Effector memory CD8-positive, alpha-beta T cell (primary cell): ENCODE measurements at regions not wholly inside any gene's neighbourhood (a gene's known extent, or its start where the extent isn't known, plus 50 kb on each side); places are given as distances from the start of the nearest gene placed in this dataset.
A peak's percentile ranks its signal among the peaks of the same experiment; 100 is the strongest.

Experiments
- ATAC-seq: fragments of 150-1000 bp; cut with Tn5 transposase; replicated peaks from 2 replicates; pipeline ENCODE4 v1.10.0; 2021; ENCODE audit warnings: mild to moderate bottlenecking, moderate library complexity
- DNase-seq, 3 experiments: peaks; one replicate each; pipeline ENCODE4 v3.0.0; 2021
- H3K27ac Mint-ChIP-seq, 2 donors: one replicate each; pipeline ENCODE4 v1.8.0; 2022; ENCODE audit warnings: mild to moderate bottlenecking in 2 of 2, mixed read lengths in 2 of 2, moderate library complexity in 2 of 2
- H3K27me3 Mint-ChIP-seq, 2 donors: one replicate each; pipeline ENCODE4 v1.8.0; 2022; ENCODE audit warnings: mixed read lengths in 2 of 2
- H3K36me3 Mint-ChIP-seq: one replicate; pipeline ENCODE4 v1.8.0; 2022; ENCODE audit warnings: mild to moderate bottlenecking, moderate library complexity, mixed read lengths; ENCODE audit not compliant: insufficient read depth
- H3K4me1 Mint-ChIP-seq, 2 donors: one replicate each; pipeline ENCODE4 v1.8.0; 2022; ENCODE audit warnings: low read depth in 2 of 2, mixed read lengths in 2 of 2
- H3K4me3 Mint-ChIP-seq, 2 donors: one replicate each; pipeline ENCODE4 v1.8.0; 2022; ENCODE audit warnings: mild to moderate bottlenecking in 2 of 2, mixed read lengths in 2 of 2, moderate library complexity in 2 of 2
- H3K9me3 Mint-ChIP-seq, 2 donors: one replicate each; pipeline ENCODE4 v1.8.0; 2022; ENCODE audit warnings: mixed read lengths in 2 of 2

- Mint-ChIP-seq H3K4me3 (no peak overlapping the region), H3K4me1 (no peaks in the 10 kb centered on the region), H3K9me3 (peaks cover 0 to 2% of the 10 kb centered on the region in 2 donors), H3K27me3 (no peaks in the 10 kb centered on the region), H3K36me3 (no peaks in the 10 kb centered on the region), H3K27ac (no peak overlapping the region)
- no peak for DNase-seq
- ATAC-seq = no peak
These were observed 746.5 kb upstream of the ADAMTS5 start for GRCh38 chr21:27713154-27714109.

GRCh38 chr21:27704567-27705166 is 737.8 kb upstream of the ADAMTS5 start:
- Mint-ChIP-seq H3K27me3 (no peaks in the 10 kb centered on the region), H3K9me3 (peaks cover 0 to 2% of the 10 kb centered on the region in 2 donors), H3K4me3 (no peak overlapping the region), H3K4me1 (no peaks in the 10 kb centered on the region), H3K36me3 (no peaks in the 10 kb centered on the region), H3K27ac (no peak overlapping the region)
- DNase-seq = no peak
- ATAC-seq = no peak

- H3K4me1 Mint-ChIP-seq = no peaks in the 10 kb centered on the region
- no peaks in the 10 kb centered on the region for H3K36me3 Mint-ChIP-seq
- ATAC-seq (no peak), DNase-seq (no peak)
- no peaks in the 10 kb centered on the region for H3K27me3 Mint-ChIP-seq
- peaks cover 0 to 2% of the 10 kb centered on the region in 2 donors for H3K9me3 Mint-ChIP-seq
- no peak overlapping the region for H3K27ac Mint-ChIP-seq
- H3K4me3 Mint-ChIP-seq = no peak overlapping the region
These were observed 736.9 kb upstream of the ADAMTS5 start for GRCh38 chr21:27703791-27704190.

GRCh38 chr21:27700974-27701614 is 734.2 kb upstream of the ADAMTS5 start:
- no peaks in the 10 kb centered on the region for H3K36me3 Mint-ChIP-seq
- peak; percentile 6 to 20 (median 19) for DNase-seq
- H3K4me1 Mint-ChIP-seq = no peaks in the 10 kb centered on the region
- ATAC-seq = peak; percentile 40
- peaks cover 0 to 2% of the 10 kb centered on the region in 2 donors for H3K9me3 Mint-ChIP-seq
- H3K27ac Mint-ChIP-seq = no peak overlapping the region
- H3K4me3 Mint-ChIP-seq = no peak overlapping the region
- no peaks in the 10 kb centered on the region for H3K27me3 Mint-ChIP-seq

- Mint-ChIP-seq H3K4me3 (no peak overlapping the region), H3K4me1 (no peaks in the 10 kb centered on the region)
- ATAC-seq = no peak
These were observed 728.4 kb upstream of the ADAMTS5 start for GRCh38 chr21:27695246-27695645.

GRCh38 chr21:27694667-27695066 is 727.8 kb upstream of the ADAMTS5 start:
- Mint-ChIP-seq H3K36me3 (no peaks in the 10 kb centered on the region), H3K4me1 (no peaks in the 10 kb centered on the region), H3K27ac (no peak overlapping the region), H3K27me3 (no peaks in the 10 kb centered on the region), H3K9me3 (peaks cover 0 to 2% of the 10 kb centered on the region in 2 donors), H3K4me3 (no peak overlapping the region)
- DNase-seq (no peak), ATAC-seq (no peak)

More at GRCh38 chr21:27695246-27695645, 728.4 kb upstream of the ADAMTS5 start:
- no peak overlapping the region for H3K27ac Mint-ChIP-seq
- no peaks in the 10 kb centered on the region for H3K36me3 Mint-ChIP-seq
- no peak for DNase-seq
- peaks cover 0 to 2% of the 10 kb centered on the region in 2 donors for H3K9me3 Mint-ChIP-seq
- no peaks in the 10 kb centered on the region for H3K27me3 Mint-ChIP-seq

GRCh38 chr21:27693376-27693775 is 726.5 kb upstream of the ADAMTS5 start:
- H3K27ac Mint-ChIP-seq = no peak overlapping the region
- H3K4me3 Mint-ChIP-seq = no peak overlapping the region
- H3K9me3 Mint-ChIP-seq = peaks cover 0 to 2% of the 10 kb centered on the region in 2 donors
- H3K36me3 Mint-ChIP-seq = no peaks in the 10 kb centered on the region
- DNase-seq (no peak), ATAC-seq (no peak)
- H3K27me3 Mint-ChIP-seq = no peaks in the 10 kb centered on the region
- no peaks in the 10 kb centered on the region for H3K4me1 Mint-ChIP-seq

GRCh38 chr21:27691516-27691915 is 724.6 kb upstream of the ADAMTS5 start:
- Mint-ChIP-seq H3K27me3 (no peaks in the 10 kb centered on the region), H3K4me1 (no peaks in the 10 kb centered on the region), H3K36me3 (no peaks in the 10 kb centered on the region), H3K4me3 (no peak overlapping the region), H3K9me3 (peaks cover 0 to 4% of the 10 kb centered on the region in 2 donors), H3K27ac (no peak overlapping the region)
- ATAC-seq (no peak), DNase-seq (no peak)

- Mint-ChIP-seq H3K27me3 (no peaks in the 10 kb centered on the region), H3K36me3 (no peaks in the 10 kb centered on the region), H3K4me1 (no peaks in the 10 kb centered on the region), H3K27ac (no peak overlapping the region), H3K9me3 (peaks cover 0 to 4% of the 10 kb centered on the region in 2 donors), H3K4me3 (no peak overlapping the region)
- no peak for DNase-seq
- no peak for ATAC-seq
These were observed 724.1 kb upstream of the ADAMTS5 start for GRCh38 chr21:27691006-27691405.

GRCh38 chr21:27690426-27690825 is 723.5 kb upstream of the ADAMTS5 start:
- no peaks in the 10 kb centered on the region for H3K4me1 Mint-ChIP-seq
- no peak overlapping the region for H3K27ac Mint-ChIP-seq
- no peaks in the 10 kb centered on the region for H3K27me3 Mint-ChIP-seq
- DNase-seq = no peak
- H3K4me3 Mint-ChIP-seq = no peak overlapping the region
- peaks cover 0 to 4% of the 10 kb centered on the region in 2 donors for H3K9me3 Mint-ChIP-seq
- no peak for ATAC-seq
- H3K36me3 Mint-ChIP-seq = no peaks in the 10 kb centered on the region

GRCh38 chr21:27688773-27689172 is 721.9 kb upstream of the ADAMTS5 start:
- Mint-ChIP-seq H3K4me1 (no peaks in the 10 kb centered on the region), H3K27ac (no peak overlapping the region), H3K9me3 (peaks cover 0 to 4% of the 10 kb centered on the region in 2 donors), H3K36me3 (no peaks in the 10 kb centered on the region), H3K4me3 (no peak overlapping the region), H3K27me3 (no peaks in the 10 kb centered on the region)
- ATAC-seq = no peak
- no peak for DNase-seq

GRCh38 chr21:27683292-27683691 is 716.4 kb upstream of the ADAMTS5 start:
- Mint-ChIP-seq H3K36me3 (no peaks in the 10 kb centered on the region), H3K27me3 (no peaks in the 10 kb centered on the region), H3K9me3 (peaks cover 0 to 6% of the 10 kb centered on the region in 2 donors), H3K4me1 (no peaks in the 10 kb centered on the region), H3K4me3 (no peak overlapping the region), H3K27ac (no peak overlapping the region)
- no peak for DNase-seq
- ATAC-seq = no peak

GRCh38 chr21:27681841-27682240 is 715.0 kb upstream of the ADAMTS5 start:
- no peak overlapping the region for H3K27ac Mint-ChIP-seq
- no peak overlapping the region for H3K4me3 Mint-ChIP-seq
- no peaks in the 10 kb centered on the region for H3K4me1 Mint-ChIP-seq
- DNase-seq (no peak), ATAC-seq (no peak)
- H3K36me3 Mint-ChIP-seq = no peaks in the 10 kb centered on the region
- H3K9me3 Mint-ChIP-seq = peaks cover 0 to 5% of the 10 kb centered on the region in 2 donors
- no peaks in the 10 kb centered on the region for H3K27me3 Mint-ChIP-seq
